HG03439 (cell line): ENCODE measurements at regions not wholly inside any gene's neighbourhood (a gene's known extent, or its start where the extent isn't known, plus 50 kb on each side); places are given as distances from the start of the nearest gene placed in this dataset.

Experiments
- ATAC-seq: cut with Tn5 transposase; IDR thresholded peaks from one replicate; pipeline ENCODE4 v1.9.1; 2021; ENCODE audit warnings: mild to moderate bottlenecking, moderate library complexity; ENCODE audit not compliant: unreplicated experiment

- no peak for ATAC-seq
Observed at GRCh38 chr6:2505624-2506023, 245.1 kb downstream of the MYLK4 start.

DNA sequence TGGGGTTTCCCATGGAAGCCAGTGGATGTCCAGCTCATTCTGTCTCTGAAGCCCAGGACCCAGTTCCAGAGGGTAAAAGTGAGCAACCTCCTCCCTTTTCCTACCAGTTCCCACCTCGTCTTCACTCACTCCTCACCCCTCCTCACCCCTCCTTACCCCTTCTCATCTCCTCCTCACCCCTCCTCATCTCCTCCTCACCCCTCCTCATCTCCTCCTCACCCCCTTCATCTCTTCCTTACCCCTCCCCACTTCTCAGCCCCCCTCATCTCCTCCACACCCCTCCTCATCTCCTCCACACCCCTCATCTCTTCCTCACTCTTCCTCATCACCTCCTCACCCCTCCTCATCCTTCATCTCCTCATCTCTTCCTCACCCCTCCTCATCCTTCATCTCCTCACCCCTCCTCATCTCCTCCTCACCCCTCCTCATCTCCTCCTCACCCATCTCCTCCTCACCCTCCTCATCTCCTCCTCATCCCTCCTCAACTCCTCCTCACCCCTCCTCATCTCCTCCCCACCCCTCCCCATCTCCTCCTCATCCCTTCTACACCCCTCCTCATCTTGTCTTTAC lies 246.1 kb downstream of the MYLK4 start:
- no peak for ATAC-seq

- no peak for ATAC-seq
Observed at GRCh38 chr6:2503816-2504494, 246.8 kb downstream of the MYLK4 start.

- no peak for ATAC-seq
Observed at GRCh38 chr6:2502998-2503674, 247.6 kb downstream of the MYLK4 start.

DNA sequence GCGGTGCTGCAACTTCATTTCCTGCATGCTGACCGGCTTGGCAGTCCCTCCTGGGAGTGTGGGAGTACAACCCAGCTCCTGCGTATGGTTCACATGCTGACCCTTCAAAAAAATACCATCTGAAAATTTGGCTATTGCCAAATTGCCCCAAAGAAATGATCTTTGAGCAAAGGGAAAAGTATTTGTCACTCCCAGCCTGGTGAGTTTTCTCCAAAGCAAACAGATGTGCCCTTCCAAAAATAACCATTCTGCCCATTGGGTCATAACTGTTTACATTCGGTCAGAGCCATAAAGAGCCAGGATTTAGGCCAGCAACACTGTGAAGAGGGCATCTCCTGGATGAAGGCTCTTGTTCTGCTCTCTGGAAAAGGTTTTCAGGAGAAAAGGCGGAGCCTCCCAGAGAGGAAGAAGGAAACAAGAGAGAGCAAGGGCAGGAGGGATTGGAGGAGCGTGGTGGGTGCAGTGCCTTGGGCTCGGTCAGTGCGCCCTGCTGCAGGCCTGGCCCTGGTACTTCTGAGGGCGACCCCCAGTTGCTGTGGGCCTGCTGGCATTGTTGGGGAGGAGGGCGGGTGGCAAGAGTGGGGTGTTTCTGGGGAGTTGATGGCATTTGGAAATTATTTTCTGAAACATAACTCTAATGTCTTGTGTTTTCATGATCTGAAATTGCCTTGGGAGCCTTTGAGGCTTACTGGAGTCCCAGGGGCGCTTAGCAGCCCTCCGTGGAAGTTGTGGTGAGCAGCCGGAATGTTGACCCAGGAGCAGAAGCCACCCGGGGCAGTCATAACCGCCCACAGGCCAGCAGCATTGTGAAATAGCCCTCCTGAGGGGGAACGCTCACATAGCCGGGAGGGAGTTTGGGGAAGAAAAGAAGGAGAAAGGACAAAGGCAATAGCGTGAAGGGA lies 248.4 kb downstream of the MYLK4 start:
- ATAC-seq: no peak

DNA sequence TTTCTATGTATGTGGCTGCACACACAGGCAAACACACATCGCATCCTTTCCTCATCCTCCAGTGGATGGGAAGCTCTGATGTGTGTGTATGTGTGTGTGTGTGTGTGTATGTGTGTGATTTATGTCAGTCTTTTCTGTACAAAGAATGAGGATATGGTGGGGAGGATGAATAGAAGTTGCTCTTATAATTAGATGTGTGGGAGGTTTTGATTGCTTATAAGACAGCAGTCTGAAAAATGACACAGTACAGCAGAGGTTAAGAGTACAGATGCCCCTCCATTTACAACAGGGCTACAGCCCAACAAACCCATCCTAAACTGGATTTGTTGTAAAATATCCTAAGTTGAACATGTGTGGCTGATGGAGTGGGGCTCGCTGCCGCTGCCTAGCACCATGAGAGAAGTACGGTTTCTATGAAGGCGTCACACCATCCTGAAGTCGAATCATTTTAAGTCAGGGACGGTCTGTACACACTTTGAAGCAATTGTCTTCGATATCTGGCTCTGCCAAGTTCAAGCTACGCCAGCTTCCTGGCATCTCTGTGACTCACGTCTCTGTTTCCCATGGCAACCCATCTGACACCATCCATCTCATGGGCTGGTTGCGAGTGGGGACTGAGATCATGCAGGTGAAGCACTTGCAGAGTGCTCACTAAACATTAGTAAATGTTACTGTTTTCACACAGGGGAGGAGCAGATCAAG lies 252.6 kb downstream of the MYLK4 start:
- ATAC-seq: no peak

DNA sequence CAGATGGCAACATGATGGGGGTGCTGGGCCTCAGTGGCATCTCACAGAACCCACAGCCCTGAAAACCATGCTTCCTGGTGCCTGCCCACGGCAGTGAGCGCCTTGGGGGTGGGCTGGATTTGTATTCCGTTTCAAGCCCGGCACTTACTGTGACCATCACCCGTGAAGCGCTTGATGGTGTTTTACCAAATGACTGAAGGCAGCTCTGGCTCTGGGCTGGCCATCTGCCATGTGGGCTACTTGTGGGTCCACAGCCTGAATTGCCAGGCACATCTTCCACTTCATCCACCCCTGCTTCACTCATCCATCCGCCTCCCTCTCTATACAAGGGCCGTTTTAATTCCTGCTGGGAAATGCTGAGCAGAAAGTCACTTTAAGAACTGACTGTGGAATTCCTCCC lies 250.9 kb upstream of the GMDS start:
- ATAC-seq: no peak

DNA sequence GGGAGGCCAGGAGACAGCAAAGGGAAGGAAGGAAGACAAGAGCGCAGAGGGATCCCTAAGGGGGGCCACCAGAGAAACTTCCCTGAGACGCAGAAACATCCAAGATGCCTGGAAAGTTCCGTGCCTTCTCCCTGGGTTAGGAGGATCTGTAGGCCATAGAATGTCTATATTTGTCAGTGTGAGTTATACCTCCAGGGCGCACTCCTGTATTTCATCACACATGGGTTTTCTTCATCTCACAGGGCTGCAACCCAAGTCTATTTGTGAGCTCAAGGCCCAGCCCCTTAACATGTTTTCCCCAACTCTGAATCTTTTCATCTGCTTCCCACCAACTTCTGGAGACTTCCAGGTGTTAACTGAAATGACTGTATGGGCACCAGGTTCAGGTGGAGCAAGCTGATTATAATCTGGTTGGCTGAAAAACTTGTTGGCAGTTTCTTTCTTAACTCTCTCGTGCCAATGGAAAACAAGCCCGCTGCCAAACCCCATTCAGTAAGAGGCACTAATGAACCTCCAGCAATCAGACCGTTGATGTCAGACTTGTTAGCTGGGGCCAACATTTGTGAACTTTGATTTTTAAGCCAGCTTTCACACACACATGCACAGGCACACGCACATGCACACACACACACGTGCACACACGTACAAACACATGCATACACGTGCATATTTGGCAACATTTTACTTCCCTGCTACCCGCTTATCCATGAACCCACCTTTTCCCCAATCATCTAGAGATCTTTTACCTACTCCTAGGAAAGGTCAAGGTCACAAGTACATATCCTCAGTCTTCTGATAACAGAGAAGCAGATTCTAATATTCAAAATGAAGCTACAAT lies 247.5 kb upstream of the GMDS start:
- ATAC-seq: no peak

DNA sequence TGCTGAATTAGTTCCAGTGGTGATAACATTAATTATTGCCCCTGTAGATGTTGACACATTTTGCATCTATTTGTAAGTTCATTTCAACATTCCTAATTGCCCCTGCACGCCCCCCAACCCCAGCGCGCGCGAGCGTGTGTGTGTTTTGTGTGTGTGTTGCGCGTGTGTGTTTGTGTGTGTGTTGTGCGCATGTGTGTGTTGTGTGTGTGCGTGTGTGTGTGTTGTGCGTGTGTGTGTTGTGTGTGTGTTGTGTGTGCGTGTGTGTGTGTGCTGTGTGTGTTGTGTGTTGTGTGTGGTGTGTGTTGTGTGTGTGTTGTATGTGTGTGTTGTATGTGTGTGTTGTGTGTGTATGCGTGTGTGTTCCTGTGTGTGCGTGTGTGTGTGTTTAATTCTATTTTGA lies 245.7 kb upstream of the GMDS start:
- ATAC-seq: no peak

DNA sequence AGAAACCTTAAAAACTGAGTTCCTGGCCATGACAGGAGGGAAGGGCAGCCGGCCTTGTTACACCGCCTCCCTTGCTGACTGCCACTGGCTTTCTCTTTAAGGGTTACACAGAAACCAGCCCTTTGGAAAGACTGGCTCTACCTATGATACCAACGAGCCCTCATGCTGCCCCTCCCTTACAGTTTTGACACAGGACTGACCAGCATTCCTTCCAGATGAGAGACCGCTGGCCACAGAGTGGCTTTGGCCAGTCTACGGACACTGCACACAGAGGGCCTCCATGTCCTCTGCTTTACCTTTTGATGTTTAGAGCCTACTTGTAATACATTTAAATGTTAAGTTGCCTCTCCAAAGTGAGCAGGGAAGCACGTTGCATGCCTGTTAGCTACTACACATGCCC lies 243.2 kb upstream of the GMDS start:
- no peak for ATAC-seq

- ATAC-seq: no peak
Observed at GRCh38 chr6:2485116-2485515, 239.7 kb upstream of the GMDS start.

DNA sequence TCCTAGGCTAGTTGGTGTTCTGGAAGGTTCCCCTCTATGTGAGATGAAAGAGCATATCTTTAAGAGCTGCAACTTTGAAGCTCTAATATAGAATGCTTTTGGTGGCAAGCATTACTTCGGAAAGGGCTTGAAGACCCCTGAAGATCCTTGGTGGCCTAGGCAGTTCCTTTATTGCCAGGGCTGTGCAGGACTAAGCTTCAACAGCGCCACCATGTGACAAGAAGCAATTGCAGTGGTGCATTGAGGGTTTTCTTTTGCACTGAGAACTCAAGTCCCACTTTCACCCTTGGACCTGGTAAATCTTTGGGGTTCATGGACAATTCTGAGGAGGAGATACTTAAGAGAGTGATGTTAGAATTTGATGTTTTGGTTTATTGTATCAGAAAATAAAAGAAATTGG lies 237.4 kb upstream of the GMDS start:
- ATAC-seq: no peak

DNA sequence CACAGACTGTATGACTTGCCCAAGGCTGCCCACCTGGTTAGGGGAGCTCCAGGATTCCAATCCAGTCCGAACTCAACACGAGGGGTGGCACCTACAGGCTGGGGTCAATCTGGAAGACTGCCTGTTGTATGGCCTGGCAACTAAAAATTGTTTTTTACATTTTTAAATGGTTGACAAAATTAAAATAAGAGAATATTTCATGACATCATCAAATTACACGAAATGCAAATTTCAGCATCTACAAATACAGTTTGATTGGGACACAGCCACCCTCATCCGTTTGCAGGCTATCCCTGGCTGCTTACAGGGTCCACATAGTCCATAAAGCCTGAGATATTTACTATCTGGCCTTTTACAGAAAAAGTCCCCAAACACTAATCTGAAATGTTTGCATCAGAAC lies 235.9 kb upstream of the GMDS start:
- ATAC-seq: no peak

- ATAC-seq: no peak
Observed at GRCh38 chr6:2480267-2480966, 235.0 kb upstream of the GMDS start.

GRCh38 chr6:2478200-2478599 lies 232.8 kb upstream of the GMDS start:
- no peak for ATAC-seq

DNA sequence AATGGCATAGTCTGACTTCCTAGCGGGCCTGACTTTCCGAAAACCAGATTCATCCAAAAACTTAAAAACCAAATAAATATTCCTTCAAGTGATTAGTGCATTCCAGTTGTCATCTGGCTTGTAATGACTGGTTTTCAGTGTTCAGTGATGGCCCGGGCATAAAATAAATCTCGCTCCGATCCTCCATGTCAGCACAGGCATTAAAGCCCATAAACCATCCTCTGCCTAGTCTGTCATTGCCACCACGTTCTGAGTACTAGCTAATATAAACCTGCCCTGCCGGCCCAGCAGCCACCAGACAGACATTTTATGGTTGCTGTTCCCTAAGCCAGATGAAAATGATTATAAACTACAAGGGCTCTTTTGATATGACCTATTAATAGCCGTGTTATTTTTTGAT lies 232.3 kb upstream of the GMDS start:
- no peak for ATAC-seq

DNA sequence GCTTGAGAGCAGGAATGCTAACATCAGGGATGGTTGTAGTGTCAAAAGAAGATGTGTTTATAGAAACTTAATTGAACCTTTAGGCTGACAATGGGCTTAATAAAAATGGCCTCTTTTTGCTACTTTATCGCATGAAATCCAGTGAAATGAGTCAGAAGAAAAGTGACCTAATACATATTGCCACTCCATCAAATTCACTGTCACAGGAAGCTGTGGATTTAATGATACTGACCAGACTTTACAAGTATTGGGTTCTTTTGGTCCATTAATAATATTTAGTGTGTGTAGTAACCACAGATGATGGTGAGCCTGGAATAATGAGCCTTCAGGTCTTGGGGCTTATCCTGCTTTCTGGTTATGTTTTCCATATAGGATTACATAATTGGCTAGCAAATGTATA lies 231.8 kb upstream of the GMDS start:
- no peak for ATAC-seq

- ATAC-seq: no peak
Observed at GRCh38 chr6:2476376-2476775, 231.0 kb upstream of the GMDS start.

- ATAC-seq: no peak
Observed at GRCh38 chr6:2471472-2471871, 226.1 kb upstream of the GMDS start.
